Stimulated activated naive CD8-positive, alpha-beta T cell treated with anti-CD3 and anti-CD28 coated beads, Interleukin-15, Interleukin-2, amounts not matched to agents 100 ng/mL and 50 ng/mL, for 24 hours (primary cell): ENCODE measurements at regions not wholly inside any gene's neighbourhood (a gene's known extent, or its start where the extent isn't known, plus 50 kb on each side); places are given as distances from the start of the nearest gene placed in this dataset.
"Not testable (repeated sequence)": the region's sequence is repeated elsewhere in the genome, so short reads cannot be mapped to it uniquely, and the experiment has no call there.

Experiments used
- H3K27ac Mint-ChIP-seq: one replicate; pipeline ENCODE4 v1.8.0; 2021; ENCODE audit warnings: mild to moderate bottlenecking, mixed read lengths
- H3K27me3 Mint-ChIP-seq: one replicate; pipeline ENCODE4 v1.8.0; 2021; ENCODE audit warnings: mixed read lengths
- H3K36me3 Mint-ChIP-seq: one replicate; pipeline ENCODE4 v1.8.0; 2021; ENCODE audit warnings: low read depth, mixed read lengths
- H3K4me1 Mint-ChIP-seq: one replicate; pipeline ENCODE4 v1.8.0; 2021; ENCODE audit warnings: low read depth, mixed read lengths
- H3K4me3 Mint-ChIP-seq: one replicate; pipeline ENCODE4 v1.8.0; 2021; ENCODE audit warnings: mild to moderate bottlenecking, mixed read lengths
- H3K9me3 Mint-ChIP-seq: one replicate; pipeline ENCODE4 v1.8.0; 2021; ENCODE audit warnings: mixed read lengths

DNA sequence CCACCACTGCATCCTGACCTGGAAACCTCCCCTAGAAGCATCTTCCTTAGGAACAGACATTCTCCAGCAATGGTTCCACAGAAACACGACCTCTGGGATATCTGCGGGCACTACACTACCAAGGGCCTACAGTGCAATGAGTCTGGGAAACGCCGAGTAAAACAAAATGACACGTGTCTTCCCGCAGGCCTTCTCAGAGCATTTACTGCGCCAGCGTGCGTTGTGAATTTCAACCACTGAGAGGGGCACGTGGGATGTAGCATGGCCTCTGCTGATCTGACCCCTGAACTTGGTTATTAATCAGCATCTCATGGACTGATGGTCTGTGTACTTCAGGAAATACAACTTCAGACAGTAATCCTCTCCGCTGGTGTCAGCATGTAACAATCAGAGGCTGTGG lies 173.0 kb downstream of the C16orf95 start:
- Mint-ChIP-seq H3K36me3 (no peaks in the 10 kb centered on the region), H3K4me1 (no peaks in the 10 kb centered on the region), H3K4me3 (no peak overlapping the region)

DNA sequence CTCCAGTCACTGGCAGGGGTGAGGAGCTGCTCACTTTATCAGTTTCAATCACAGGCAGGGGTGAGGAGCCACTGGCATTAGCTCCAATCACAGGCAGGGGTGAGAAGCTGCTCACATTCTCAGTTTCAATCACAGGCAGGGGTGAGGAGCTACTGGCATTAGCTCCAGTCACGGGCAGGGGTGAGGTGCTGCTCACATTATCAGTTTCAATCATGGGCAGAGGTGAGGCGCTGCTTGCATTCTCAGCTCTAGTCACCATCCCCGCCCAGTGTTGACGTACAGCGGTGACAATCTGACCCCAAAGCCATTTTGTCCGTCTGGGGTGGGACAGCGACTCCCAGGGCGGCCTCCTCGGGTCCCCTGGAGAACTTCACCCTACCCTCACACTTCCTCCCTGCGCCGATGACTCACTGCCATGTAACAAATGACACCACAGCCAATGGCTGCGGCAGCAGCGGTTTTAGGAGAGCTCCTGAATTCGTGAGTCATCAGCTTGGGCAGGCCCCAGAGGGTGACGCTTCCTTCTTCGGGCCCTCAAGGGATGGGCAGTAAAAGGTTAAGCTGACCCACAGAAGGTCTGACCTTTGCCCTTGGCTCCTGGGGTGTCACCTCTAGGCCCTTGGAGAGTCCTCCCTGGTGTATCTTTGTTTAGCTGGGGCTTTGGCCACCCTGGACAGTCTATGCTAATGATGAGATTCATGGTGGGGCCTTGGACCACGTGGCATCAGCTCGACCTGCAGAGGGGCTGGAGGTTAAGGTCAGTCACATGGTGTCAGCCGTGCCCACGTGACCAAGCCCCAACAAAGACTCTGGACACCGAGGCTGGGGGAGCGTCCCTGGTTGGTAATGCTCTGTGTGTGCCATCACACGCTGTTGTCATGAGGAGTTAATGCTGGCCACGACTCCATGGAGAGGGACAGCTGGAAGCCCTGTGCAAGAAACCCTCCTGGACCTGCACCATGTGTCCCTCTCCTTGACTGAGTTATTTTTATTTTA lies 171.7 kb downstream of the C16orf95 start:
- no peaks in the 10 kb centered on the region for H3K36me3 Mint-ChIP-seq

More for the DNA sequence above, 173.0 kb downstream of the C16orf95 start:
- Mint-ChIP-seq H3K27me3 (no peaks in the 10 kb centered on the region), H3K27ac (no peak overlapping the region), H3K9me3 (peaks cover 5% of the 10 kb centered on the region)

DNA sequence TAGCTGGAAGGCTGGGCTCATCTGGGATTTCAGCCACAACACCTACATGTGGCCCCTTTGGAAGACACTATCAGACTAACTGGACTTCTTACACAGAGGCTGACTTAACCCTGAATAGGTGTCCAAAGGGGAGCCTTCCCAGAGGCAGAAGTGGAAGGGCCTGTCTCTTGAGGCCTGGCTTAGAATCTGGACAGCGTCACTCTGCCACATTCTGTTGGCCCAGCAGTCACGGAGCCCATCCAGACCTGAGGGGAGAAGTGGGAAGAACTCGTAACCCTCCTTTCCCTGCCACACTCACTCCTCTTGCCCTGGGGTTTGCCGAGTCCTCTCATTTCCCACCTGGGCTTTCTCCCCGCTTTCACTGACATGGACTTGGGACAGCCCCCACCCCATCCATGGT lies 170.5 kb downstream of the C16orf95 start:
- Mint-ChIP-seq H3K4me3 (no peak overlapping the region), H3K36me3 (no peaks in the 10 kb centered on the region), H3K4me1 (no peaks in the 10 kb centered on the region), H3K27ac (no peak overlapping the region), H3K27me3 (no peaks in the 10 kb centered on the region), H3K9me3 (peaks cover 9% of the 10 kb centered on the region)

More for the DNA sequence above, 171.7 kb downstream of the C16orf95 start:
- no peak overlapping the region for H3K27ac Mint-ChIP-seq
- H3K4me1 Mint-ChIP-seq = no peaks in the 10 kb centered on the region
- H3K27me3 Mint-ChIP-seq = no peaks in the 10 kb centered on the region
- peaks cover 9% of the 10 kb centered on the region for H3K9me3 Mint-ChIP-seq
- no peak overlapping the region for H3K4me3 Mint-ChIP-seq

- Mint-ChIP-seq H3K27ac (no peak overlapping the region), H3K4me3 (no peak overlapping the region), H3K27me3 (no peaks in the 10 kb centered on the region), H3K9me3 (peaks cover 9% of the 10 kb centered on the region), H3K36me3 (no peaks in the 10 kb centered on the region), H3K4me1 (no peaks in the 10 kb centered on the region)
These were observed 168.1 kb downstream of the C16orf95 start for GRCh38 chr16:87149051-87149450.

DNA sequence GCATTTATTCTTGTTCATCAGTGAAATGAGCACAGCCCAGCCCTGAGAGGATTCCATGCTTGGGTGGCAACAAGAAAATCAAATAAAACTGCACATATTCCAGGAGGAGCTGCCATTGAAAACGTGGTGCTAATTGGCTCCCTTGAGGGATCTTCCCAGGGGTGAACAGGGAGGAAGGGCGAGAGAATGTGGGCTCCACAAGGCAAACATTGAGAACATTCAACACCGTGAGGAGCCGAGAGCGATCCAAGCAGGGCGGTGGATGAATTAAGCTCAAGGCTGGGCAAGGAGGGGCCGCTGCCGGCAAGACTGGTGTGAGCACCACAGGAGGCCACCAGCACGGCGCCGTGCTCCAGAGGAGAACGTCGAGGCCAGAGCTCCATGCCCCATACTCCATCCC lies 166.9 kb downstream of the C16orf95 start:
- peaks cover 9% of the 10 kb centered on the region for H3K9me3 Mint-ChIP-seq
- no peaks in the 10 kb centered on the region for H3K4me1 Mint-ChIP-seq
- no peak overlapping the region for H3K27ac Mint-ChIP-seq
- no peaks in the 10 kb centered on the region for H3K27me3 Mint-ChIP-seq
- no peaks in the 10 kb centered on the region for H3K36me3 Mint-ChIP-seq
- H3K4me3 Mint-ChIP-seq = no peak overlapping the region

- Mint-ChIP-seq H3K27ac (no peak overlapping the region), H3K4me1 (no peaks in the 10 kb centered on the region), H3K36me3 (no peaks in the 10 kb centered on the region), H3K27me3 (no peaks in the 10 kb centered on the region), H3K9me3 (peaks cover 9% of the 10 kb centered on the region), H3K4me3 (no peak overlapping the region)
These were observed 166.4 kb downstream of the C16orf95 start for GRCh38 chr16:87150681-87151280.

GRCh38 chr16:87152221-87152755 lies 164.9 kb downstream of the C16orf95 start:
- Mint-ChIP-seq H3K9me3 (peaks cover 9% of the 10 kb centered on the region), H3K4me1 (no peaks in the 10 kb centered on the region), H3K27me3 (no peaks in the 10 kb centered on the region), H3K27ac (no peak overlapping the region), H3K4me3 (no peak overlapping the region), H3K36me3 (no peaks in the 10 kb centered on the region)

DNA sequence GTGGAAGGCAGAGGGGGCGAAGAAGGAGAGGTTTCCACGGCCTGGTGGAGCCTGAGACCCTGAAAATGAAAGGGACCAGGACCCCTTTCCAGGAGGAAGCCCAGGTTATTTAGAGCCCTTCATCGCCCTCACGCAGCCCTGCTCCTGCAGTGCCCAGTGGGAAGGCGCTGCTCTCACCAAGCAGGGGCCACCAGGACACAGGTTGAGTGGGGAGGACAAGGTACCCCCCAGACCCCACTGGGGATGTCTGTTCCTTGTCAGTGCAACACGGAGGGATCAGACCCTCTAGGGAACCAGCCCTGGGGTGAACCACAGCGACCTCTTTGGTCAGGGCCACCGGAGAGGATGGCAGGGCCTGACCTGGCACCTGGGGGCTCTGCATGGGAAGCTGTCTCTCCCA lies 163.9 kb downstream of the C16orf95 start:
- Mint-ChIP-seq H3K4me1 (no peaks in the 10 kb centered on the region), H3K36me3 (no peaks in the 10 kb centered on the region)

GRCh38 chr16:87155315-87155714 lies 161.9 kb downstream of the C16orf95 start:
- not testable (repeated sequence) for H3K27me3 Mint-ChIP-seq, H3K9me3 Mint-ChIP-seq, H3K4me3 Mint-ChIP-seq, H3K4me1 Mint-ChIP-seq, H3K27ac Mint-ChIP-seq, H3K36me3 Mint-ChIP-seq

More for the DNA sequence above, 163.9 kb downstream of the C16orf95 start:
- Mint-ChIP-seq H3K27ac (no peak overlapping the region), H3K4me3 (no peak overlapping the region), H3K27me3 (no peaks in the 10 kb centered on the region), H3K9me3 (peaks cover 9% of the 10 kb centered on the region)

DNA sequence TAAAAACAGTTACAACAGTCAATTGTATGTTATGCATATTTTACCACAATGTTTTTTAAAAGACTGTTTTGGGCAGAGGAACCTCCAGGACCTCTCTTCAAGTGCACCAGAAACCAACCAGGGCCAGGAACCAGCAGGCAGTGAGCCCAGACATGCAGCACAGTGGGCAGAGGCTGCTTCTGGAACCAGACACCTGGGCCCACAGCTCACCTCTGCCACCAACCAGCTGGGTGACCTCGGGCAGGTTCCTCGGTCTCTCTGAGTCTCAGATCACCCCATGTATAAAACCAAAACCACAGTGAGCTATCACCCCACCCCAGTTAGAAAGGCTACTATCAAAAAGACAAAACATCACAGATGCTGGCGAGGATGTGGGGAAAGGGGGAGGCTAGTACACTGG lies 161.0 kb downstream of the C16orf95 start:
- Mint-ChIP-seq H3K9me3 (no peaks in the 10 kb centered on the region), H3K27ac (no peak overlapping the region), H3K27me3 (no peaks in the 10 kb centered on the region), H3K36me3 (no peaks in the 10 kb centered on the region), H3K4me1 (no peaks in the 10 kb centered on the region), H3K4me3 (no peak overlapping the region)

GRCh38 chr16:87160234-87160636 lies 157.0 kb downstream of the C16orf95 start:
- Mint-ChIP-seq H3K36me3 (peaks cover 4% of the 10 kb centered on the region), H3K27me3 (peaks cover 4% of the 10 kb centered on the region), H3K4me1 (no peaks in the 10 kb centered on the region), H3K4me3 (no peak overlapping the region), H3K27ac (no peak overlapping the region), H3K9me3 (peaks cover 4% of the 10 kb centered on the region)

- H3K27ac Mint-ChIP-seq = peak overlapping the region; percentile 70
- peaks cover 4% of the 10 kb centered on the region for H3K27me3 Mint-ChIP-seq
- H3K4me3 Mint-ChIP-seq = no peak overlapping the region
- H3K9me3 Mint-ChIP-seq = peaks cover 4% of the 10 kb centered on the region
- peaks cover 4% of the 10 kb centered on the region for H3K36me3 Mint-ChIP-seq
- no peaks in the 10 kb centered on the region for H3K4me1 Mint-ChIP-seq
These were observed 156.4 kb downstream of the C16orf95 start for GRCh38 chr16:87160701-87161337.

DNA sequence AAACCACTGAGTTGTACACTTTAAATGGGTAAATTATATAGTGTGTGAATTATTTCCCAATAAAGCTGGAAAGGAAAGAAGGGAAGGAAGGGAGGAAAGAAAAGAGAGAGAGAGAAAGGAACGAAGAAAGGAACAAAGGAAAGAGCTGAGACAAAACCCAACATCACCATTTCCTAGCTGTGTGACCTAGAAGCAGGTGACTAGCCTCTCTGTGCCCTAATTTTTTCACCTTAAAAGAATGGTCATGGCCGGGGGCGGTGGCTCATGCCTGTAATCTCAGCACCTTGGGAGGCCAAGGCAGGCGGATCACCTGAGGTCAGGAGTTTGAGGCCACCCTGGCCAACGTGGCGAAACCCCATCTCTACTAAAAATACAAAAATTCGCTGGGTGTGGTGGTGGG lies 155.8 kb downstream of the C16orf95 start:
- H3K27me3 Mint-ChIP-seq, H3K36me3 Mint-ChIP-seq, H3K4me3 Mint-ChIP-seq, H3K4me1 Mint-ChIP-seq, H3K9me3 Mint-ChIP-seq, H3K27ac Mint-ChIP-seq: not testable (repeated sequence)

DNA sequence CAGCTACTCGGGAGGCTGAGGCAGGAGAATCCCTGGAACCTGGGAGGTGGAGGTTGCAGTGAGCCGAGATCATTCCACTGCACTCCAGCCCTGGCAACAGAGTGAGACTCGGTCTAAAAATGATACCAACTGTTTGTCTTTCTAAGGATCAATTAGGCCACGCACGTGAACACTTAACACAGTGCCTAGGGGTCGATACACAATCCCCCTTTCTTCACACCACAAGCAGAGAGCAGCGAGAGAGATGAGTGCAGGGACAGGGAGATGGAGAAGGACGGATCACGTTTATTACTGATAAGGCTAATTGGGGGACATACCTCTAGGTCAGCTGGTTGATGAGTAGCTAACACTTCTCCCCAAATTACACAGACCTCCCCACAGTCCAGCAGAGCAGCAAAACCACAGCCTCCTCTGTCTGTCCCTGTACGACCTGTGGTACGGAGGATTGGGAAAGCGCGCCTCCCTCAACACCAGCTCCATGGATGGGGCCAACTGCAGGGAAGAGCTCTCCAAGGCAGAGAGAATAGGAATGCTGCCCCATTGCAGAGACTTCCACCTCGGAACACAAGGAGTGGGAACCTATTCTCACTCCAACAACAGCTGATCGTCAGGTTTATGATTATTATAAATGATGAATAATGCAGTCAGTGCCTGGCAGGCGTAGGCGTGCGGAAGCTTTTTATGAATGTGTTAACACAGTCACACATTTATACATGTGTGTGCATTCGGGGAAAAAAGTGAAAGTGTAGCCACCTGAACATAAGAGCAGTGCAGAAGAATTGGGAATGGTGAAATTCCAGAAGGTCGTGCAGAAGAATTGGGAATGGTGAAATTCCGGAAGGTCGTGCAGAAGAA lies 155.1 kb downstream of the C16orf95 start:
- Mint-ChIP-seq H3K9me3 (peaks cover 7% of the 10 kb centered on the region), H3K4me3 (peak overlapping the region; percentile 2), H3K27me3 (peaks cover 4% of the 10 kb centered on the region), H3K27ac (peak overlapping the region; percentile 72), H3K36me3 (peaks cover 4% of the 10 kb centered on the region), H3K4me1 (no peaks in the 10 kb centered on the region)
